HL-60/S4 (cell line): ENCODE measurements at regions not wholly inside any gene's neighbourhood (a gene's known extent, or its start where the extent isn't known, plus 50 kb on each side); places are given as distances from the start of the nearest gene placed in this dataset.
"Not testable (repeated sequence)": the region's sequence is repeated elsewhere in the genome, so short reads cannot be mapped to it uniquely, and the experiment has no call there.

Source experiments
- in situ Hi-C: fragments of 300-500 bp; cut with MboI; formaldehyde crosslinking; loops from 2 replicates; pipeline ENCODE4 v1.14.3; 2022; ENCODE audit warnings: low sequenced_read_pairs

- in situ Hi-C loops, result no loop called here
Observed at GRCh38 chr4:62588671-62589070, 1388.5 kb downstream of the ADGRL3 start.

DNA sequence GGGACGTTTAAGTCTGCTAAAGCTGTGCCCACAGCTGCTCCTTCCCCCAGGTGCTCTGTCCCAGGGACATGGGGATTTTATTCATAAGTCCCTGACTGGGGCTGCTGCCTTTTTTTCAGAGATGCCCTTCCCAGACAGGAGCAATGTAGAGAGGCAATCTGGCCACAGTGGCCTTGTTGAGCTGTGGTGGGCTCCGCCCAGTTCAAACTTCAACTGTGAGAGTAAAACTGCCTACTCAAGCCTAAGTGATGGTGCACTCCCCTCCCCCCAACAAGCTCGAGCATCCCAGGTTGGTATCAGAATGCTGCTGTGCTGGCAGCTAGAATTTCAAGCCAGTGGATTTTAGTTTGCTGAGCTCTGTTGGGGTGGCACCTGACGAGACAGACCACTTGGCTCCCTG lies 1371.4 kb downstream of the ADGRL3 start:
- in situ Hi-C loops, result no loop called here

- in situ Hi-C loops, result no loop called here
Observed at GRCh38 chr4:62560858-62561257, 1360.7 kb downstream of the ADGRL3 start.

GRCh38 chr4:62550121-62550520 lies 1350.0 kb downstream of the ADGRL3 start:
- in situ Hi-C loops, result no loop called here

GRCh38 chr4:62549601-62550000 lies 1349.5 kb downstream of the ADGRL3 start:
- in situ Hi-C loops, result no loop called here

DNA sequence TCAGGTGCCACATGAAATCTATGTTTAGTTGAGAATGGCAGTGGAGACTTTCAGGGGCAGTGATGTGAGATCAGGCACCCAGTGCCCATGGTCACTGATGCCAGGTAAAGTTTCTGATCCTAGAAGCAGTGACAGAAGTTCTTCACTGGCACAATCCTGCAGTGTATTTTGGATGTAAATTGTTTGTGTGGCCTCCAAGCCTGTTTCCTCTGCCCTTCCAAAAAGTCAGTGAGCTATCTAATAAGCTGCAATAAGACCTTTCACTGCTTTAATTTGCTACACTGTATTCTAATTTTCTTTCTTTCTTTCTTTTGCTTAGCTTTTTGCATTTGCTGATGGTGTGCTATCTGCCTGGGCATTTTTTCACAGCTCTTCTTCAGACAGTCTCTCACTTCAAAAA lies 1348.6 kb downstream of the ADGRL3 start:
- in situ Hi-C loops, result no loop called here

- in situ Hi-C loops, result no loop called here
Observed at GRCh38 chr4:62548108-62548524, 1348.0 kb downstream of the ADGRL3 start.

- in situ Hi-C loops, result no loop called here
Observed at GRCh38 chr4:62544428-62544827, 1344.3 kb downstream of the ADGRL3 start.

GRCh38 chr4:62543002-62543401 lies 1342.9 kb downstream of the ADGRL3 start:
- in situ Hi-C loops, result no loop called here

DNA sequence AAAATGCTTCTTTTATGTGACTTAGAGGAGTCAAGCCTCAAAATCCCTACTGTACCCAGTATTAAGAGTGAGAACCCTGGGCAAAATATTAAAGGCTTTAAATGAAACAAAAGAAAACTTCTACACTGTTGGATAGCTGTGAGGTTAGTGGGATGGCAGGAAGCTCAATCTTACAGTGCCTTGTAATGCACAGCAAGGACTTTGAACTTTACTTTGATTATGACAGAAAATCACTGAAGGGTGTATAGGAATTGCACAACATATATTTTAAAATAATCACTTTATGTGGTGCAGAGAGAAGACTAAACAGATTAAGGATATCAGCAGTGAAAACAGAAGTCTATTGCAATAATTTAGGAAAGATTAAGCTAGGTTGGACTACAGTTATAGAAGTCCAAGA lies 1333.4 kb downstream of the ADGRL3 start:
- in situ Hi-C loops, result no loop called here

DNA sequence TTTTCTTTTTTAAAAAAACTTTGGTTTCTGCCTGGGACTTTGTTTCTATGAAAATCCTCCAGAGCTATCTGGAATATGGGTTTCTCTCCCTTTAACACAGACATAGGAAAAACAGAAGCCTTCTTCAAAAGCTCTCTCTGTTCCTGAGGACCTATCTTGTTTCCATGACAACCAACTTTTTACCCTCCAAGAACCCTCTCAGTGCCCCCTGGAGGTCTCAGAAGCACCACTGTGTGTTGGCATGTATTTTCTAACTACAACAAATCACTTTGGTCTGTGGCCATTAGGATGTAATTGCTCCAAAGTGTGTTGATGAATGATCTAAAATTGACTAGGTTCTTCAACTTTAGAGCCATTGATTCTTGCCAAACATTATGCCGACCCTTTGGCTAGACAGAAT lies 1331.6 kb downstream of the ADGRL3 start:
- in situ Hi-C loops, result no loop called here

DNA sequence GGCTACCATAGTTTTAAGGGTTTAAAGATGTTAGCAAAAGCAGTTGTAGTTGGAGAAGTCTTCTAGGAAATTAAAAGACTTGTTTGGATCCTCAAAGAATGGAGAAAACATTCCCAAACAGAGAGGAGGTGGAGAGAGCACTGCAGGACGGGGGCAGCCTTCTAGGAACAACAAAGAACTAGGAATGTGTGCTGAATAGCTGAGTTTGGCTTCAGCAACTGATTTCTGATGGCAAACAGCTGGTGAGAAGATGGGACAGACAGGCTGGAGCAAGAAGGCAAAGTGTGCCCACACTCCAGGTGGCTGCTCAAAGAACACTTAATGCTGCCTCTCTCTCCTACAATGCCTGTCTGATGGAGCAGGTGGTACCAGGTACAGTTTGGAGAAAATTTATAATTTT lies 1331.1 kb downstream of the ADGRL3 start:
- in situ Hi-C loops, result no loop called here

DNA sequence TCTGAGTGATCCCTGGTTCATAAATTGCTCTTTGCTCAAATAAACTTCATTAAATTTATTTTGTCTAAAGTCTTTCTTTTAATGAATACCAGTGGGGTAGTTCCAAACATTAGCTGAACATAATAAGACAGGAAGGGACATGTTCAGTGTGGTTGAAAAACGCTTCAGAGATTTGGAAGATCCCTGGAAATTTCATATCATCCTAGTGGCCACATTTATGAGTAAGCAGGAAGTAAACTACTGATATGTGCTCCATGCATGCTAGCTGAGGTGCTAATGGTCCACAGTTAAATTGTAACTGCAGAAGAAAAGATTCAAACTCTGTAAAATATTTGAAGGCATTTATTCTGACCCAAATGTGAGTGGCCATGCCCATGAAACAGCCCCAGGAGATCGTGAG lies 1328.7 kb downstream of the ADGRL3 start:
- in situ Hi-C loops, result no loop called here

GRCh38 chr4:62526671-62527070 lies 1326.5 kb downstream of the ADGRL3 start:
- in situ Hi-C loops, result no loop called here

GRCh38 chr4:62523256-62523655 lies 1323.1 kb downstream of the ADGRL3 start:
- in situ Hi-C loops, result no loop called here

DNA sequence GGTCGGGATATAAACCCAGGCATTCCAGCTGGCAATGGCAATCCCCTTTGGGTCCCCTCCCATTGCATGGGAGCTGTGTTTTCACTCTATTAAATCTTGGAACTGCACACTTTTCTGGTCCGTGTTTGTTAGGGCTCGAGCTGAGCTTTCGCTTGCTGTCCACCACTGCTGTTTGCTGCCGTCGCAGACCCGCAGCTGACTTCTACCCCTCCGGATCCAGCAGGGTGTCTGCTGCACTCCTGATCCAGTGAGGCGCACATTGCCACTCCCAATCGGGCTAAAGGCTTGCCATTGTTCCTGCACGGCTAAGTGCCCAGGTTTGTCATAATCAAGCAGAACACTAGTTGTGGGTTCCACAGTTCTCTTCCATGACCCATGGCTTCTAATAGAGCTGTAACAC lies 1322.1 kb downstream of the ADGRL3 start:
- in situ Hi-C loops, result no loop called here

DNA sequence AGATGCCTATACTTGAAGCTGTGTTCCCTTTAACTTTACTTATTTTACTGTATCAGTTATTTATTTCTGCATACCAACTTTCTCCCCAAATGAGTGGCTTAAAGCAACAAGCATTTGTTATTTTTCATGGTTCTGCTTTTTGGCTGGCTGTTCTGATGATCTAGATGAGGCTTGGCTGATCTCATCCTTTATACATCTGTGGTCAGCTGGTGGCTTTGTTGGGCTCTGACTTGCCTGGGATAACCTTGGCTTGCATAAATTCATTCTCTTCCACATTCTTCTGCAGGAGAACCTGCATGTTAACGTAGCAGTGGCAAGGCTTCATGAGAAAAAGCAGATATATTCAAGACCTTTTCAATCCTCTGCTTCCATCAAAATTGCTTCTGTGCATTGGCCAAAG lies 1317.6 kb downstream of the ADGRL3 start:
- in situ Hi-C loops, result no loop called here

DNA sequence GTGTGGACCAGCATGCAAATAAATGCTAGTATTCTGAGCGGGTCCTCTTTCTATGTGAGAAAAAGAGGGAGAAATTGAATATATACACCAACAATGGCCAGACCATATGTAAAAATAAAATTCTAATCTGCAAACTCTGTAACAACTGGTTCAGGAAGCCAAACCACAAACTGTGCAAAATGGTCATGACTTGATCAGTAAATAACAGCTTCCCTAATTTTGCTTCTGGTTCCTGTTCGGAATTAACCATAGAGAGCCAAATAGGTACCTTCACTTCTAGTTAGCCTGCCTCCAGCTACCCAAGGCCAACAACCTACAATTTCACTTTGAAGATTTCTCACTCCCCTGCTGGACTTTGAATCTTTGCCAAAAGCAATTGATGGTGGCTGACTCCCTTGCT lies 1313.2 kb downstream of the ADGRL3 start:
- in situ Hi-C loops, result no loop called here

DNA sequence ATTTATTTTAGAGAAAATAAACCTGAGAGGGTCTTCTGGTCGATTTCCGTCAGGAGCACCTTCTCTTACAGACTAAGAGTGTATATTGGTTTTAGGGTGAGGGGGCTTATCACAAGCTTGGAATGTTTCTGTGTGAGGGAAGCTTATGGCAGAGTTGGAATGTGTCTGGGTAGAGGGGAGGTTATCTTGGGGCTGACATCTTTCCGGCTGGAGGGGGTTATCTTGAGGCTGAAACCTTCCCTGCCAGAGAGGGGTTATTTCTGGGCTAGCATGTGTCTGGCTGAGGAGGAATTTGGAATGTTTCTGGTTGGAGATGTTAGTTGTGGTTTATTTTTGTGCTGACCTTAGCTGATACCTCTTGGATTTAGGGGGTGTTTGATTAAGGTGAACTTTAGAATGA lies 1312.1 kb downstream of the ADGRL3 start:
- in situ Hi-C loops, result no loop called here

- in situ Hi-C loops, result no loop called here
Observed at GRCh38 chr4:62510228-62510627, 1310.1 kb downstream of the ADGRL3 start.

DNA sequence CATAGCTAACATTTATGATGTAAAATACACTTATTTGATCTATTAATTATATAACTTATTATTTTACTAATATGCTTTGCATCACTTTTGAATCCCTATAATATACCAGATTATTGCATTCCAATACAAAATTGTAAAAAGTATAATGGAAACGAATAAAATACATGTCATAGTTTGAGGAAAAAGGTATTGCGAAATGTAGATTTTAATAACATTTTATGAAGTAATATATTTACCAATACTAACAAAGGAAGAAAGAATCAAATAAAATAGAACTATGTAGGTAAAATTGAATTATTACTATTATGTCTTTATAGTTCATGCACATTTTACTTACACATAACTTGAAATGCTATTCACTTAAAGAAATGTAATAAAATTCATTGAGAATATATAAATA lies 1300.2 kb downstream of the ADGRL3 start:
- in situ Hi-C loops, result no loop called here

- in situ Hi-C loops, result no loop called here
Observed at GRCh38 chr4:62495032-62495431, 1294.9 kb downstream of the ADGRL3 start.

- in situ Hi-C loops, result not testable (repeated sequence)
Observed at GRCh38 chr4:62491756-62492155, 1291.6 kb downstream of the ADGRL3 start.

GRCh38 chr4:62490635-62491034 lies 1290.5 kb downstream of the ADGRL3 start:
- in situ Hi-C loops, result no loop called here
